Mononuclear cell (primary cell): ENCODE measurements at regions not wholly inside any gene's neighbourhood (a gene's known extent, or its start where the extent isn't known, plus 50 kb on each side); places are given as distances from the start of the nearest gene placed in this dataset.

Experiments
- H3K27me3 ChIP-seq: 2 replicates; pipeline ENCODE4 v1.6.0; 2011; ENCODE audit warnings: low read length, control low read depth; ENCODE audit not compliant: insufficient read depth
- H3K4me1 ChIP-seq: 2 replicates; pipeline ENCODE4 v1.5.1; 2011; ENCODE audit warnings: mild to moderate bottlenecking, low read length, control low read depth; ENCODE audit not compliant: insufficient read depth
- H3K4me3 ChIP-seq: 2 replicates; pipeline ENCODE4 v1.5.1; 2011; ENCODE audit warnings: mild to moderate bottlenecking, low read length, moderate library complexity
- H3K9me3 ChIP-seq: 2 replicates; pipeline ENCODE4 v1.5.1; 2011; ENCODE audit warnings: low read depth, mild to moderate bottlenecking, control low read depth, low read length

- Histone ChIP-seq H3K4me3 (no peak overlapping the region), H3K9me3 (no peaks in the 10 kb centered on the region), H3K4me1 (peaks cover 11% of the 10 kb centered on the region), H3K27me3 (no peaks in the 10 kb centered on the region)
These were observed 281.6 kb upstream of the FMN2 start for GRCh38 chr1:239810061-239810481.

- Histone ChIP-seq H3K9me3 (no peaks in the 10 kb centered on the region), H3K27me3 (no peaks in the 10 kb centered on the region), H3K4me1 (peaks cover 13% of the 10 kb centered on the region), H3K4me3 (no peak overlapping the region)
These were observed 280.3 kb upstream of the FMN2 start for GRCh38 chr1:239811211-239811885.

GRCh38 chr1:239812580-239812979, 279.1 kb upstream of the FMN2 start:
- H3K27me3 ChIP-seq, result no peaks in the 10 kb centered on the region
- H3K4me3 ChIP-seq, result no peak overlapping the region
- H3K9me3 ChIP-seq, result no peaks in the 10 kb centered on the region
- peaks cover 25% of the 10 kb centered on the region for H3K4me1 ChIP-seq

DNA sequence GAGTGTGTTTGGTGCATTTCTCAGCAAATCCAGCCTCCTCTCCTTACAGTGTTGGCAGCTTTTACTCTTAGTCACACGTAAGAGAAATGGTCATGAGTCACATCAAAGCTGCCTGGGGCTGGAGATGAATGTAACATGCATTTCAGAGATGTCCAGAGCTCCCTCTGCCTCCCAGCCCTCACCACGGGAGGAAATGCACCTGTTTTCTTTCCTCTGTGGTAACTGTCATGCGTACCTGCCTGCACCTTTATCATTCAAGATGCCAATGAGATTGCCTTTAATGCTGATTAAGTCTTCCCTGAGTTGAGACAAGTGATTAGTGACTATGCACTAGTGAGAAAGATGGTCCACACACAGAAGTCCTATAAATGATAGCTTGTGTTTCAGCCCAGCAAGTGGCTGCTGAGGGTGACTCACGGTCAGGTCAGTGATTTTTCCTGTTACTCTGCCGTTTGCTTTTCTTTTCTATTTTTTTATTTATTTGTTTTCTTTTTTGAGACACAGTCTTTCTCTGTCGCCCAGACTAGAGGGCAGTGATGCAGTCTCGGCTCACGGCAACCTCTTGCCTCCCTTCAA, 277.3 kb upstream of the FMN2 start:
- Histone ChIP-seq H3K4me1 (peaks cover 26% of the 10 kb centered on the region), H3K9me3 (no peaks in the 10 kb centered on the region), H3K4me3 (no peak overlapping the region), H3K27me3 (no peaks in the 10 kb centered on the region)

DNA sequence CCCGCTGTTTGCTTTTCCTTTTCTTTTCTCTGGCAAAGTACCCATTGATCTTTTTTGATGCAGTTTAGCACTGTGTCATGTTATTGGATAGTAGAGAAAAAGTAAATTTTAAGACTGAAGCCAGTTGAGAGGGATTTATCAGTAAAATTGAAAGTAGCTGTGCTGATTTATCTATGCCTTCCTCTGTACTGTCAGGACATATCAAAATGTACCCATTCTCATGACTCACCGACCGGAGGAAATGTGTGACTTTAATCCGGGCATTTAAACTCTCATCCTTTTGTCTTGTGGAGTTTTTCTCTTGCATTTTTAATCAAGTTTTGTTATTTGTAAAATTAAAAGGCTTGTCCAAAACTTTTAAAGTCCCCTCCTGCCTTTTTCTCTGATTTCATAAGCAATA, 276.6 kb upstream of the FMN2 start:
- Histone ChIP-seq H3K4me1 (peaks cover 26% of the 10 kb centered on the region), H3K9me3 (no peaks in the 10 kb centered on the region), H3K4me3 (no peak overlapping the region)

GRCh38 chr1:239816081-239816782, 275.5 kb upstream of the FMN2 start:
- H3K27me3 ChIP-seq, result no peaks in the 10 kb centered on the region
- H3K4me3 ChIP-seq, result no peak overlapping the region
- H3K9me3 ChIP-seq, result no peaks in the 10 kb centered on the region
- H3K4me1 ChIP-seq, result peaks cover 26% of the 10 kb centered on the region

More for the DNA sequence above, 276.6 kb upstream of the FMN2 start:
- no peaks in the 10 kb centered on the region for H3K27me3 ChIP-seq

GRCh38 chr1:239817276-239817675, 274.4 kb upstream of the FMN2 start:
- Histone ChIP-seq H3K9me3 (no peaks in the 10 kb centered on the region), H3K4me1 (peaks cover 26% of the 10 kb centered on the region), H3K4me3 (no peak overlapping the region), H3K27me3 (no peaks in the 10 kb centered on the region)

- H3K9me3 ChIP-seq, result no peaks in the 10 kb centered on the region
- H3K4me3 ChIP-seq, result no peak overlapping the region
- H3K4me1 ChIP-seq, result peaks cover 26% of the 10 kb centered on the region
- no peaks in the 10 kb centered on the region for H3K27me3 ChIP-seq
These were observed 273.9 kb upstream of the FMN2 start for GRCh38 chr1:239817801-239818200.

DNA sequence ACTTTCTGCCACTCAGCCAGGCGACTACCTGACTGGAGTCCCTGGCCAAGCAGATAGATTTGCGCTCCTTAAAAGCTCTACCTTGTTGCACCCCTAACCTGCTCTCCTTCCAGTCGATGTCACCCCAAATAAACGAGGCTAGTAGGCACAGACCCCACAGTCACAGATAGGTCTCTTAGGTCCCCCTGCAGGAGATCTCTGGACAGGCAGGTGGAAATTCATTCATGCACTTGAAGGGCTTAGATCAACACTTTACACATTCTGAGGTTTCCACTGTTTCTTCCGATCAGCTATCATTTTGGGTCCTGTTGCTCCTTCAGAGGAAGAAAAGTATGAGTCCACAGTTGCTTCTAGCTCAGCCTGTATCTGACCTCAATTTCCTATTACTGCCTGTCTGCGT, 272.6 kb upstream of the FMN2 start:
- no peaks in the 10 kb centered on the region for H3K9me3 ChIP-seq
- H3K4me1 ChIP-seq, result peaks cover 26% of the 10 kb centered on the region
- H3K4me3 ChIP-seq, result no peak overlapping the region
- no peaks in the 10 kb centered on the region for H3K27me3 ChIP-seq

DNA sequence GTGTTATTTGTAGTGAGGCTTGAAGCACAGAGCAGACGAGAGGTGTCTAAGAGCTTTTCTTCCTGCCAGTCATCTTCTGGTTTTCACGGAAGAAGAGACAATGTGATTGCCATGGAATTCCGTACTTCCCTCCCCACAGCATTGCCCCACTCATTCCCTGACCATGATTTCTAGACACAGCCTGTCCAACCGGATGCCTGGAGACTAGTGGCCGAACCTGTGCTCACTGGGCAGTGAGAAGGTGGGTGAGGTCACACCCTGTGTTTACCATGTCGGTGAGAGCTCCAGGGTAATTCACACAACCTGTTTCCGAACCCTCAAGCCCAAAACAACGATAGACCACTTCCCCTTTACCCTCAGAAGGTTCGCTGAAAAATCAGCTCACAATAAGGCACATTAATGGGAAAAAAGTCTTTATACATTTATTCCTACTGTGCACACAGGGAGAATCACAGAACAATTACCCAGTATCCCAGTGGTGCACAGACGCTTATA, 271.9 kb upstream of the FMN2 start:
- Histone ChIP-seq H3K27me3 (no peaks in the 10 kb centered on the region), H3K4me1 (peaks cover 23% of the 10 kb centered on the region), H3K4me3 (no peak overlapping the region), H3K9me3 (no peaks in the 10 kb centered on the region)

GRCh38 chr1:239823852-239824251, 267.8 kb upstream of the FMN2 start:
- Histone ChIP-seq H3K4me1 (no peaks in the 10 kb centered on the region), H3K9me3 (no peaks in the 10 kb centered on the region), H3K27me3 (no peaks in the 10 kb centered on the region)

GRCh38 chr1:239826211-239826610, 265.5 kb upstream of the FMN2 start:
- no peaks in the 10 kb centered on the region for H3K9me3 ChIP-seq
- no peaks in the 10 kb centered on the region for H3K27me3 ChIP-seq
- no peak overlapping the region for H3K4me3 ChIP-seq
- H3K4me1 ChIP-seq, result no peaks in the 10 kb centered on the region

More at GRCh38 chr1:239823852-239824251, 267.8 kb upstream of the FMN2 start:
- no peak overlapping the region for H3K4me3 ChIP-seq

GRCh38 chr1:239826736-239827135, 264.9 kb upstream of the FMN2 start:
- Histone ChIP-seq H3K27me3 (no peaks in the 10 kb centered on the region), H3K4me3 (no peak overlapping the region), H3K4me1 (no peaks in the 10 kb centered on the region), H3K9me3 (no peaks in the 10 kb centered on the region)

DNA sequence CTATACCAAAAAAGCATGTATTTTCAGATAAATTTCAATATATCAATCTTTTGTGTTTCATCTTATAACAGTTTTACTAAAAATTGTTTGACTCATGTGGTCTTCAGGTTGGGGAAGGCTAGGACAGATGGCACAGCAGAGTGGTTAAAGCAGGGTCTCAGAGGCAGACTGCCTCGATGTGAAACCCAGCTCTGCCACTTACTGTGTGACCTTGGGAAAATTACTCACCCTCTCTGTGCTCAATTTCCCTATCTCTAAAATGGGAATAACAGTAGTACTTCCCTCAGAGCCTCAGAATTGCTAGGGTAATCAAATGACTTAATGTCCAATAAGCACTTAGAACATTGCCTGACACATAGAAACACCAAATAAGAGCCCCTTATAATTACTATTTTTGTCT, 262.1 kb upstream of the FMN2 start:
- Histone ChIP-seq H3K4me1 (no peaks in the 10 kb centered on the region), H3K9me3 (no peaks in the 10 kb centered on the region), H3K4me3 (no peak overlapping the region), H3K27me3 (no peaks in the 10 kb centered on the region)

DNA sequence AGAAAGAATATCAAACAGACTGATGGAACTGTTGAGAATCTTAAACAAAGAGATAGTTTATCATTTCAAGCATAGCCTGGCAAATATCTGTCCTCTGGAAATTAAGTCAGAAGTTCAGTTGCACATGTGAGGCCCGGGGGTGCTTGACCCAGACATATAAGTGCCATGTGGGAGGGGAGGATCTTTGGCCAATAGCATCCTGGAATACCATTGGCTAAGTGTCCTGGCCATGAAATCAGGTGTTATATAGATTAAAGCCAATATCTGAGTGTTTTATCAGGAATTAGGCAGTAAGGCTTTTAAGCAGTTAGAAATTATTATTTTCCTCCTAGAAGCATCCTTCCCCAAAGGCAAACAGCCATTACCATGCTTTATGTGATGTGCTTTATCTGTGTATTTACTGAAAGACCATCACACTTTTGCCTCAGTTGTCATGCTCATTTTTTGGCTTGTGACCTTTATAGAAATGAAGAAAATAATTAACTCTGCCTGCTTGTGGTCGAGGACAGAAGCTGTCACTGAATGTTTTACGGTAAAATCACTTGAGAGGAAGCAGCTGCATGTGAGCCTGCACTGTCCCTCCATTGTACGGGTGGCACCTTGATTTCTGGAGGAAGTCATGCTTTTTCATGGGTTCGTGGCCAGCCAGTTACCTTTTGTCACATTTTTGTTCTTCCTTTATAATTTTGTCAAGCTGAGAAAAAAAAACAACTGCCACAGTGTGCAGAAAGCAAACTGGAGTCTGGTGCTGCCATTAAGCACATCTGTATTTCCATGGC, 259.9 kb upstream of the FMN2 start:
- Histone ChIP-seq H3K4me3 (no peak overlapping the region), H3K9me3 (no peaks in the 10 kb centered on the region), H3K27me3 (no peaks in the 10 kb centered on the region), H3K4me1 (no peaks in the 10 kb centered on the region)
